CD4-positive, alpha-beta T cell (primary cell): ENCODE measurements at regions not wholly inside any gene's neighbourhood (a gene's known extent, or its start where the extent isn't known, plus 50 kb on each side); places are given as distances from the start of the nearest gene placed in this dataset.

Source experiments
- ATAC-seq: fragments of 200-7000 bp; cut with Tn5 transposase; one replicate; pipeline ENCODE4 v1.10.0; 2022; ENCODE audit warnings: mild to moderate bottlenecking; ENCODE audit not compliant: poor library complexity
- CTCF ChIA-PET: fragments of 350-600 bp; sonication (Branson Sonifier 250); formaldehyde crosslinking; loops from one replicate; lab custom pipeline; 2021; ENCODE audit warnings: antibody characterized with exemption, inconsistent platforms; lab: Charles Lee
- POLR2A ChIA-PET: fragments of 350-600 bp; sonication (Branson Sonifier 250); formaldehyde crosslinking; loops from one replicate; lab custom pipeline; 2021; ENCODE audit warnings: antibody characterized with exemption, inconsistent platforms; lab: Charles Lee
- DNase-seq, 14 experiments: peaks; one replicate each; pipeline ENCODE4 v3.0.0-alpha.2; 2013 to 2020; ENCODE audit warnings: mixed read lengths in 2 of 14
- H3K27ac ChIP-seq, 2 donors: one replicate each; pipeline versions ENCODE4 v1.5.1 to v1.7.0; 2013; ENCODE audit warnings: low read length in 2 of 2, low read depth in 1 of 2, mild to moderate bottlenecking in 1 of 2
- H3K27me3 ChIP-seq, 2 experiments: 1 replicate in 1 of 2; 2 replicates in 1 of 2; pipeline versions ENCODE4 v1.6.1 to v1.7.0; 2013; ENCODE audit warnings: low read length in 2 of 2, control low read depth in 1 of 2, mild to moderate bottlenecking in 1 of 2, moderate library complexity in 1 of 2; ENCODE audit not compliant: insufficient read depth in 2 of 2, control insufficient read depth in 1 of 2
- H3K36me3 ChIP-seq: one replicate; pipeline ENCODE4 v1.6.1; 2013; ENCODE audit warnings: low read length, control low read depth; ENCODE audit not compliant: insufficient read depth
- H3K4me1 ChIP-seq: one replicate; pipeline ENCODE4 v1.6.1; 2013; ENCODE audit warnings: low read length, control low read depth; ENCODE audit not compliant: insufficient read depth
- H3K4me3 ChIP-seq: one replicate; pipeline ENCODE4 v1.5.1; 2013; ENCODE audit warnings: mild to moderate bottlenecking, low read length, moderate library complexity
- H3K9me3 ChIP-seq, 2 experiments: 1 replicate in 1 of 2; 2 replicates in 1 of 2; pipeline versions ENCODE4 v1.6.1 to v1.7.0; 2013; ENCODE audit warnings: low read length in 2 of 2, mild to moderate bottlenecking in 2 of 2, control low read depth in 1 of 2, moderate library complexity in 1 of 2; ENCODE audit not compliant: control insufficient read depth in 1 of 2, insufficient read depth in 1 of 2
- H3K27ac Mint-ChIP-seq: one replicate; pipeline ENCODE4 v1.8.0; 2020; ENCODE audit warnings: mixed read lengths
- H3K27me3 Mint-ChIP-seq: one replicate; pipeline ENCODE4 v1.8.0; 2021; ENCODE audit warnings: mixed read lengths
- H3K36me3 Mint-ChIP-seq: one replicate; pipeline ENCODE4 v1.8.0; 2021; ENCODE audit warnings: low read depth, mixed read lengths
- H3K4me1 Mint-ChIP-seq: one replicate; pipeline ENCODE4 v1.8.0; 2021; ENCODE audit warnings: low read depth, mixed read lengths
- H3K4me3 Mint-ChIP-seq: one replicate; pipeline ENCODE4 v1.8.0; 2020; ENCODE audit warnings: mild to moderate bottlenecking, mixed read lengths
- H3K9me3 Mint-ChIP-seq: one replicate; pipeline ENCODE4 v1.8.0; 2020; ENCODE audit warnings: mixed read lengths
- CTCF ChIP-seq: fragments of 200-600 bp; IDR thresholded peaks from one replicate; pipeline ENCODE4 v1.8.0; 2022; ENCODE audit warnings: antibody characterized with exemption, mild to moderate bottlenecking
- intact Hi-C, 2 experiments: fragments of 100-400 bp; cut with DNase I in 1 of 2; cut with micrococcal nuclease in 1 of 2; formaldehyde crosslinking; loops; one replicate each; pipeline versions ENCODE4 v1.15.1 to v1.9.0; 2023 to 2025; cut with DNase I, micrococcal nuclease

GRCh38 chr5:5031665-5032064 lies 108.5 kb upstream of the ADAMTS16 start:
- H3K9me3 ChIP-seq = peaks cover 0 to under 1% of the 10 kb centered on the region in 2 experiments
- no peaks in the 10 kb centered on the region for H3K27me3 Mint-ChIP-seq
- no peak overlapping the region for H3K27ac ChIP-seq
- DNase-seq (no peak), ATAC-seq (no peak)
- H3K4me1 ChIP-seq = no peaks in the 10 kb centered on the region
- H3K36me3 Mint-ChIP-seq = no peaks in the 10 kb centered on the region
- H3K4me3 Mint-ChIP-seq = no peak overlapping the region
- ChIA-PET POLR2A (no interaction called here), CTCF (no interaction called here)
- no peak overlapping the region for H3K4me3 ChIP-seq
- H3K27ac Mint-ChIP-seq = no peak overlapping the region
- H3K4me1 Mint-ChIP-seq = no peaks in the 10 kb centered on the region
- H3K27me3 ChIP-seq = no peaks in the 10 kb centered on the region
- no peak for TF ChIP-seq CTCF
- no peaks in the 10 kb centered on the region for H3K36me3 ChIP-seq
- peaks cover 10% of the 10 kb centered on the region for H3K9me3 Mint-ChIP-seq
- intact Hi-C loops = no loop called here

- TF ChIP-seq CTCF = no peak
- ATAC-seq (no peak), DNase-seq (no peak)
- Histone ChIP-seq H3K36me3 (no peaks in the 10 kb centered on the region), H3K27me3 (no peaks in the 10 kb centered on the region), H3K4me1 (no peaks in the 10 kb centered on the region), H3K9me3 (no peaks in the 10 kb centered on the region), H3K27ac (no peak overlapping the region), H3K4me3 (no peak overlapping the region)
- ChIA-PET POLR2A (no interaction called here), CTCF (no interaction called here)
- no peaks in the 10 kb centered on the region for H3K4me1 Mint-ChIP-seq
- H3K27ac Mint-ChIP-seq = no peak overlapping the region
- H3K9me3 Mint-ChIP-seq = no peaks in the 10 kb centered on the region
- H3K4me3 Mint-ChIP-seq = no peak overlapping the region
- no peaks in the 10 kb centered on the region for H3K36me3 Mint-ChIP-seq
- intact Hi-C loops = no loop called here
- H3K27me3 Mint-ChIP-seq = no peaks in the 10 kb centered on the region
Measured at GRCh38 chr5:5037674-5038073, 102.5 kb upstream of the ADAMTS16 start.

- Histone ChIP-seq H3K4me1 (no peaks in the 10 kb centered on the region), H3K36me3 (no peaks in the 10 kb centered on the region), H3K4me3 (no peak overlapping the region), H3K9me3 (no peaks in the 10 kb centered on the region), H3K27ac (no peak overlapping the region), H3K27me3 (no peaks in the 10 kb centered on the region)
- H3K9me3 Mint-ChIP-seq = no peaks in the 10 kb centered on the region
- H3K36me3 Mint-ChIP-seq = no peaks in the 10 kb centered on the region
- DNase-seq = no peak
- intact Hi-C loops = no loop called here
- no peak for TF ChIP-seq CTCF
- CTCF ChIA-PET = no interaction called here
- POLR2A ChIA-PET = no interaction called here
- ATAC-seq = no peak
- H3K27me3 Mint-ChIP-seq = no peaks in the 10 kb centered on the region
- no peak overlapping the region for H3K27ac Mint-ChIP-seq
- no peaks in the 10 kb centered on the region for H3K4me1 Mint-ChIP-seq
- no peak overlapping the region for H3K4me3 Mint-ChIP-seq
Measured at GRCh38 chr5:5039918-5040317, 100.2 kb upstream of the ADAMTS16 start.
